WTC11 (cell line): ENCODE measurements at regions not wholly inside any gene's neighbourhood (a gene's known extent, or its start where the extent isn't known, plus 50 kb on each side); places are given as distances from the start of the nearest gene placed in this dataset.

ENCODE experiments used
- ATAC-seq: fragments of 200-7000 bp; cut with Tn5 transposase; 2 replicates; pipeline ENCODE4 v1.10.0; 2021; ENCODE audit warnings: mild to moderate bottlenecking, moderate library complexity
- CTCF ChIA-PET: fragments of 300-600 bp; sonication (Branson Sonifier 250); formaldehyde crosslinking; loops from one replicate; lab custom pipeline; 2021; ENCODE audit warnings: antibody characterized with exemption; lab: Charles Lee
- POLR2A ChIA-PET: fragments of 350-600 bp; sonication (Branson Sonifier 250); formaldehyde crosslinking; loops from one replicate; lab custom pipeline; 2021; ENCODE audit warnings: antibody characterized with exemption; lab: Charles Lee
- DNase-seq: peaks from one replicate; pipeline ENCODE4 v3.0.0; 2021; ENCODE audit warnings: low spot score
- H3K27ac Mint-ChIP-seq: 2 replicates; pipeline ENCODE4 v1.8.0; 2021; ENCODE audit warnings: mixed read lengths
- H3K27me3 Mint-ChIP-seq: 2 replicates; pipeline ENCODE4 v1.8.0; 2021; ENCODE audit warnings: low read depth, mild to moderate bottlenecking, moderate library complexity, mixed read lengths
- H3K36me3 Mint-ChIP-seq: 2 replicates; pipeline ENCODE4 v1.8.0; 2021; ENCODE audit warnings: mixed read lengths
- H3K4me1 Mint-ChIP-seq: 2 replicates; pipeline ENCODE4 v1.8.0; 2022; ENCODE audit warnings: mixed read lengths
- H3K4me3 Mint-ChIP-seq: 2 replicates; pipeline ENCODE4 v1.8.0; 2021; ENCODE audit warnings: mild to moderate bottlenecking, moderate library complexity, mixed read lengths
- H3K9me3 Mint-ChIP-seq: 2 replicates; pipeline ENCODE4 v1.8.0; 2021; ENCODE audit warnings: mixed read lengths
- ARID4B ChIP-seq: sonication (generic); formaldehyde crosslinking; IDR thresholded peaks from 2 replicates; pipeline ENCODE4 v1.8.0; 2023; ENCODE audit warnings: missing genetic modification reagents, mild to moderate bottlenecking, borderline replicate concordance
- ATF6 ChIP-seq: sonication (generic); formaldehyde crosslinking; IDR thresholded peaks from 2 replicates; pipeline ENCODE4 v1.8.1; 2023; ENCODE audit warnings: mild to moderate bottlenecking, missing genetic modification reagents
- CREB1 ChIP-seq: sonication (generic); formaldehyde crosslinking; IDR thresholded peaks from 2 replicates; pipeline ENCODE4 v1.8.0; 2023; ENCODE audit warnings: mild to moderate bottlenecking, missing genetic modification reagents
- E2F5 ChIP-seq: sonication (generic); formaldehyde crosslinking; IDR thresholded peaks from 2 replicates; pipeline ENCODE4 v1.8.1; 2022; ENCODE audit warnings: mild to moderate bottlenecking, moderate library complexity, missing genetic modification reagents
- GABPB1 ChIP-seq: sonication (generic); formaldehyde crosslinking; IDR thresholded peaks from 2 replicates; pipeline ENCODE4 v1.8.1; 2023; ENCODE audit warnings: mild to moderate bottlenecking, missing genetic modification reagents
- IRF2 ChIP-seq: sonication (generic); formaldehyde crosslinking; IDR thresholded peaks from 2 replicates; pipeline ENCODE4 v1.8.0; 2022; ENCODE audit warnings: low read depth, missing genetic modification reagents, borderline replicate concordance
- KAT7 ChIP-seq: sonication (generic); formaldehyde crosslinking; IDR thresholded peaks from 2 replicates; pipeline ENCODE4 v1.8.1; 2023; ENCODE audit warnings: missing genetic modification reagents, mild to moderate bottlenecking, borderline replicate concordance
- MLX ChIP-seq: sonication (generic); formaldehyde crosslinking; IDR thresholded peaks from 2 replicates; pipeline ENCODE4 v1.8.1; 2023; ENCODE audit warnings: mild to moderate bottlenecking, missing genetic modification reagents, moderate library complexity
- NFYB ChIP-seq: sonication (generic); formaldehyde crosslinking; conservative IDR thresholded peaks from 2 replicates; pipeline ENCODE4 v1.8.0; 2022; ENCODE audit warnings: low read depth, missing genetic modification reagents
- NR3C1 ChIP-seq: sonication (generic); formaldehyde crosslinking; conservative IDR thresholded peaks from 2 replicates; pipeline ENCODE4 v1.8.1; 2023; ENCODE audit warnings: low read depth, mild to moderate bottlenecking, missing genetic modification reagents
- PREB ChIP-seq: sonication (generic); formaldehyde crosslinking; IDR thresholded peaks from 2 replicates; pipeline ENCODE4 v1.8.1; 2022; ENCODE audit warnings: mild to moderate bottlenecking, missing genetic modification reagents, moderate library complexity, borderline replicate concordance
- PRRX2 ChIP-seq: fragments of 250-450 bp; sonication (Bioruptor Pico); IDR thresholded peaks from 2 replicates; pipeline ENCODE4 v1.8.0; 2021; ENCODE audit warnings: mild to moderate bottlenecking
- RORB ChIP-seq: fragments of 250-450 bp; sonication (Bioruptor Pico); IDR thresholded peaks from 2 replicates; pipeline ENCODE4 v1.9.0; 2021; ENCODE audit warnings: mild to moderate bottlenecking
- SP1 ChIP-seq: sonication (generic); formaldehyde crosslinking; conservative IDR thresholded peaks from 2 replicates; pipeline ENCODE4 v1.8.1; 2022; ENCODE audit warnings: missing genetic modification reagents
- TCF7 ChIP-seq: sonication (generic); formaldehyde crosslinking; IDR thresholded peaks from 2 replicates; pipeline ENCODE4 v1.8.0; 2022; ENCODE audit warnings: mild to moderate bottlenecking, low read depth, missing genetic modification reagents, moderate library complexity
- TEAD4 ChIP-seq: sonication (generic); formaldehyde crosslinking; IDR thresholded peaks from 2 replicates; pipeline ENCODE4 v1.8.0; 2022; ENCODE audit warnings: mild to moderate bottlenecking, missing genetic modification reagents
- ZNF138 ChIP-seq: sonication (generic); formaldehyde crosslinking; conservative IDR thresholded peaks from 2 replicates; pipeline ENCODE4 v1.8.1; 2022; ENCODE audit warnings: mild to moderate bottlenecking, moderate library complexity, missing genetic modification reagents
- ZNF263 ChIP-seq: sonication (generic); formaldehyde crosslinking; IDR thresholded peaks from 2 replicates; pipeline ENCODE4 v1.8.1; 2022; ENCODE audit warnings: low read depth, mild to moderate bottlenecking, moderate library complexity, missing genetic modification reagents
- ZNF281 ChIP-seq: sonication (generic); formaldehyde crosslinking; IDR thresholded peaks from 2 replicates; pipeline ENCODE4 v1.8.0; 2023; ENCODE audit warnings: mild to moderate bottlenecking, missing genetic modification reagents
- ZNF396 ChIP-seq: fragments of 250-450 bp; sonication (Bioruptor Pico); IDR thresholded peaks from 2 replicates; pipeline ENCODE4 v1.8.0; 2021; ENCODE audit warnings: mild to moderate bottlenecking, moderate library complexity, borderline replicate concordance

- no peak for TF ChIP-seq MLX
- TF ChIP-seq TEAD4, result no peak
- no peak for TF ChIP-seq PRRX2 (CRISPR knock-in tag)
Observed at GRCh38 chr2:106736221-106736620, 149.7 kb downstream of the ST6GAL2 start (continued).

- Mint-ChIP-seq H3K9me3 (no peaks in the 10 kb centered on the region), H3K4me1 (peaks cover 6% of the 10 kb centered on the region; the same call in 1 of the 2 replicates), H3K27ac (no peak overlapping the region)
- peak; percentile 72 for ATAC-seq
- no peak for TF ChIP-seq IRF2 (CRISPR knock-in tag)
- no peak for TF ChIP-seq TCF7
- TF ChIP-seq ZNF396 (CRISPR knock-in tag), result no peak
- no peak for TF ChIP-seq RORB (CRISPR knock-in tag)
- TF ChIP-seq E2F5, result no peak
- TF ChIP-seq ARID4B, result no peak
- no peak for TF ChIP-seq CREB1 (CRISPR knock-in tag)
- no peak for TF ChIP-seq ZNF138 (CRISPR knock-in tag)
- TF ChIP-seq, all 79 proteins: peak for 0
- ChIA-PET CTCF (no interaction called here), POLR2A (no interaction called here)
- DNase-seq, result peak; percentile 10
- no peaks in the 10 kb centered on the region for H3K27me3 Mint-ChIP-seq
- H3K4me3 Mint-ChIP-seq, result no peak overlapping the region
- no peaks in the 10 kb centered on the region for H3K36me3 Mint-ChIP-seq
Observed at GRCh38 chr2:106745468-106745867, 140.5 kb downstream of the ST6GAL2 start.

- Mint-ChIP-seq H3K9me3 (peaks cover 14% of the 10 kb centered on the region), H3K27ac (no peak overlapping the region), H3K4me3 (no peak overlapping the region), H3K27me3 (no peaks in the 10 kb centered on the region), H3K36me3 (peaks cover 11% of the 10 kb centered on the region), H3K4me1 (peaks cover 6% of the 10 kb centered on the region; the same call in 1 of the 2 replicates)
- no peak for ATAC-seq
- no peak for DNase-seq
- CTCF ChIA-PET, result no interaction called here
- POLR2A ChIA-PET, result no interaction called here
- no peak for TF ChIP-seq ZNF281 (CRISPR knock-in tag)
- no peak for TF ChIP-seq KAT7 (CRISPR knock-in tag)
- TF ChIP-seq ATF6, result no peak
- TF ChIP-seq SP1 (CRISPR knock-in tag), result no peak
- TF ChIP-seq MLX, result no peak
- no peak for TF ChIP-seq PREB (CRISPR knock-in tag)
- no peak for TF ChIP-seq NFYB (CRISPR knock-in tag)
- TF ChIP-seq GABPB1 (CRISPR knock-in tag), result no peak
- TF ChIP-seq NR3C1, result no peak
- TF ChIP-seq ZNF396 (CRISPR knock-in tag), result no peak
- no peak for TF ChIP-seq ZNF263 (CRISPR knock-in tag)
Observed at GRCh38 chr2:106749823-106750222, 136.1 kb downstream of the ST6GAL2 start.
